Neural cell (in vitro differentiated cells): ENCODE measurements at regions not wholly inside any gene's neighbourhood (a gene's known extent, or its start where the extent isn't known, plus 50 kb on each side); places are given as distances from the start of the nearest gene placed in this dataset.

Experiments used
- H2AFZ ChIP-seq: fragments of 200-600, 300-800 bp; sonication (generic), shearing (Covaris generic); 2 replicates; pipeline ENCODE4 v1.6.0; 2014; ENCODE audit warnings: low read depth, mild to moderate bottlenecking, antibody characterized with exemption, low read length, moderate library complexity
- H3F3A ChIP-seq: fragments of 200-600 bp; shearing (Covaris generic); 2 replicates; pipeline ENCODE4 v1.6.1; 2016; ENCODE audit warnings: mild to moderate bottlenecking, moderate library complexity, mixed read lengths, antibody characterized with exemption, low read length; ENCODE audit not compliant: insufficient read depth, poor library complexity, severe bottlenecking
- H3K27ac ChIP-seq: fragments of 200-600, 300-800 bp; sonication (generic), shearing (Covaris generic); 2 replicates; pipeline ENCODE4 v1.5.1; 2014; ENCODE audit warnings: mild to moderate bottlenecking, low read length, moderate library complexity
- H3K27me3 ChIP-seq: fragments of 300-800, 200-600 bp; sonication (generic), shearing (Covaris generic); 2 replicates; pipeline ENCODE4 v1.6.0; 2014; ENCODE audit warnings: mild to moderate bottlenecking, low read depth, low read length, moderate library complexity; ENCODE audit not compliant: insufficient read depth
- H3K36me3 ChIP-seq: fragments of 300-800, 200-600 bp; sonication (generic), shearing (Covaris generic); 2 replicates; pipeline ENCODE4 v1.5.1; 2014; ENCODE audit warnings: mild to moderate bottlenecking, antibody characterized with exemption, low read length, moderate library complexity; ENCODE audit not compliant: insufficient read depth
- H3K4me2 ChIP-seq: fragments of 300-800, 200-600 bp; sonication (generic), shearing (Covaris generic); 2 replicates; pipeline ENCODE4 v1.6.0; 2014; ENCODE audit warnings: mild to moderate bottlenecking, low read length
- H3K4me3 ChIP-seq: fragments of 300-800, 200-600 bp; sonication (generic), shearing (Covaris generic); 2 replicates; pipeline ENCODE4 v1.5.1; 2014; ENCODE audit warnings: mild to moderate bottlenecking, low read length, moderate library complexity
- H3K79me2 ChIP-seq: fragments of 200-600 bp; shearing (Covaris generic); replicated peaks from 2 replicates; pipeline ENCODE4 v1.6.0; 2014; ENCODE audit warnings: mild to moderate bottlenecking, low read length, moderate library complexity; ENCODE audit not compliant: insufficient read depth
- H3K9ac ChIP-seq: fragments of 300-800, 200-600 bp; sonication (generic), shearing (Covaris generic); 2 replicates; pipeline ENCODE4 v1.6.1; 2016; ENCODE audit warnings: mild to moderate bottlenecking, low read length, mixed read lengths
- H3K9me2 ChIP-seq: fragments of 200-600 bp; shearing (Covaris generic); 2 replicates; pipeline ENCODE4 v1.6.1; 2016; ENCODE audit warnings: mild to moderate bottlenecking, low read length, mixed read lengths; ENCODE audit not compliant: insufficient read depth
- H3K9me3 ChIP-seq: fragments of 200-600, 300-800 bp; sonication (generic), shearing (Covaris generic); 2 replicates; pipeline ENCODE4 v1.6.1; 2016; ENCODE audit warnings: mild to moderate bottlenecking, mixed run types, low read length, moderate library complexity, mixed read lengths
- H4K20me1 ChIP-seq: fragments of 200-600 bp; shearing (Covaris generic); 2 replicates; pipeline ENCODE4 v1.6.1; 2016; ENCODE audit warnings: mild to moderate bottlenecking, mixed run types; ENCODE audit not compliant: insufficient read depth
- EP300 ChIP-seq: fragments of 450-650 bp; conservative IDR thresholded peaks from 2 replicates; pipeline ENCODE4 v1.6.1; 2014; ENCODE audit warnings: antibody characterized with exemption, mild to moderate bottlenecking, moderate library complexity; ENCODE audit not compliant: poor library complexity, severe bottlenecking
- EZH2 ChIP-seq: fragments of 200-600, 300-800 bp; shearing (Covaris generic), sonication (generic); IDR thresholded peaks from 2 replicates; pipeline ENCODE4 v1.6.1; 2014; ENCODE audit warnings: antibody characterized with exemption, low read length, borderline replicate concordance, mild to moderate bottlenecking; ENCODE audit not compliant: insufficient read depth, poor library complexity, severe bottlenecking
- MXI1 ChIP-seq: fragments of 450-650 bp; conservative IDR thresholded peaks from 2 replicates; pipeline ENCODE4 v1.6.1; 2014; ENCODE audit warnings: antibody characterized with exemption, mild to moderate bottlenecking; ENCODE audit not compliant: poor library complexity, severe bottlenecking
- POLR2AphosphoS5 ChIP-seq: IDR thresholded peaks from 2 replicates; pipeline ENCODE4 v1.6.1; 2012
- RAD21 ChIP-seq: fragments of 450-650 bp; conservative IDR thresholded peaks from 2 replicates; pipeline ENCODE4 v1.6.1; 2014; ENCODE audit warnings: antibody characterized with exemption, mild to moderate bottlenecking, moderate library complexity
- SMC3 ChIP-seq: fragments of 450-650 bp; conservative IDR thresholded peaks from 2 replicates; pipeline ENCODE4 v1.6.1; 2014; ENCODE audit warnings: antibody characterized with exemption, mild to moderate bottlenecking, moderate library complexity; ENCODE audit not compliant: poor library complexity
- TAF1 ChIP-seq: IDR thresholded peaks from 2 replicates; pipeline ENCODE4 v1.6.1; 2012; ENCODE audit warnings: low read depth
- TF ChIP-seq, protein P1 (sequence below): IDR thresholded peaks from 2 replicates; pipeline ENCODE4 v1.6.1; 2012; ENCODE audit warnings: borderline replicate concordance
- TF ChIP-seq, protein P2 (sequence below): fragments of 450-650 bp; IDR thresholded peaks from 2 replicates; pipeline ENCODE4 v1.5.1; 2014; ENCODE audit warnings: antibody characterized with exemption, mild to moderate bottlenecking, moderate library complexity; ENCODE audit not compliant: poor library complexity, severe bottlenecking

DNA sequence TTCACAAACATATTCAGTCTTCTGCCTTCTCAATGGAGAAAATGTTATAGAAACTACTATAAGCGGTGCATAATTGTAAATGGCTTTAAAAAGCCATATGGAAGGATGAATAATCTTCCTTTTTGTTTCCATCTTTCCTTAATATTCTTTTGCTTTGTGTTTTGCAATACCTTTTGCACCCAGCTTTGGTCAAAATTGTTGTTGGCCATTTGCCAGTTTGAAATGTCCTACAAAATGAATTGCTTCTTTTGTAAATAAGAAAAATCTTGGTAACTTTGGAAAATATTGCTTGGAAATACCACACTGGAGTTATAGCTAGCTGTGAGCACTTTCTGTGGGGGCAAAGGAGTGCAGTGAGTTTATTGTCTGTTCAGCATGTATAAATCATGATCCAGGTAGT, 93.5 kb upstream of the NR2F2 start:
- Histone ChIP-seq H3K9me2 (no peaks in the 10 kb centered on the region), H3K27ac (no peak overlapping the region), H2AFZ (no peak overlapping the region), H3K36me3 (no peaks in the 10 kb centered on the region), H3K4me2 (no peak overlapping the region), H4K20me1 (no peaks in the 10 kb centered on the region), H3K9me3 (no peaks in the 10 kb centered on the region), H3F3A (no peaks in the 10 kb centered on the region), H3K27me3 (no peaks in the 10 kb centered on the region), H3K79me2 (no peaks in the 10 kb centered on the region), H3K9ac (no peak overlapping the region), H3K4me3 (no peak overlapping the region)
- no peak for TF ChIP-seq RAD21
- TF ChIP-seq, protein P1, sequence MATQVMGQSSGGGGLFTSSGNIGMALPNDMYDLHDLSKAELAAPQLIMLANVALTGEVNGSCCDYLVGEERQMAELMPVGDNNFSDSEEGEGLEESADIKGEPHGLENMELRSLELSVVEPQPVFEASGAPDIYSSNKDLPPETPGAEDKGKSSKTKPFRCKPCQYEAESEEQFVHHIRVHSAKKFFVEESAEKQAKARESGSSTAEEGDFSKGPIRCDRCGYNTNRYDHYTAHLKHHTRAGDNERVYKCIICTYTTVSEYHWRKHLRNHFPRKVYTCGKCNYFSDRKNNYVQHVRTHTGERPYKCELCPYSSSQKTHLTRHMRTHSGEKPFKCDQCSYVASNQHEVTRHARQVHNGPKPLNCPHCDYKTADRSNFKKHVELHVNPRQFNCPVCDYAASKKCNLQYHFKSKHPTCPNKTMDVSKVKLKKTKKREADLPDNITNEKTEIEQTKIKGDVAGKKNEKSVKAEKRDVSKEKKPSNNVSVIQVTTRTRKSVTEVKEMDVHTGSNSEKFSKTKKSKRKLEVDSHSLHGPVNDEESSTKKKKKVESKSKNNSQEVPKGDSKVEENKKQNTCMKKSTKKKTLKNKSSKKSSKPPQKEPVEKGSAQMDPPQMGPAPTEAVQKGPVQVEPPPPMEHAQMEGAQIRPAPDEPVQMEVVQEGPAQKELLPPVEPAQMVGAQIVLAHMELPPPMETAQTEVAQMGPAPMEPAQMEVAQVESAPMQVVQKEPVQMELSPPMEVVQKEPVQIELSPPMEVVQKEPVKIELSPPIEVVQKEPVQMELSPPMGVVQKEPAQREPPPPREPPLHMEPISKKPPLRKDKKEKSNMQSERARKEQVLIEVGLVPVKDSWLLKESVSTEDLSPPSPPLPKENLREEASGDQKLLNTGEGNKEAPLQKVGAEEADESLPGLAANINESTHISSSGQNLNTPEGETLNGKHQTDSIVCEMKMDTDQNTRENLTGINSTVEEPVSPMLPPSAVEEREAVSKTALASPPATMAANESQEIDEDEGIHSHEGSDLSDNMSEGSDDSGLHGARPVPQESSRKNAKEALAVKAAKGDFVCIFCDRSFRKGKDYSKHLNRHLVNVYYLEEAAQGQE = no peak
- TF ChIP-seq TAF1 = no peak
- TF ChIP-seq, protein P2, sequence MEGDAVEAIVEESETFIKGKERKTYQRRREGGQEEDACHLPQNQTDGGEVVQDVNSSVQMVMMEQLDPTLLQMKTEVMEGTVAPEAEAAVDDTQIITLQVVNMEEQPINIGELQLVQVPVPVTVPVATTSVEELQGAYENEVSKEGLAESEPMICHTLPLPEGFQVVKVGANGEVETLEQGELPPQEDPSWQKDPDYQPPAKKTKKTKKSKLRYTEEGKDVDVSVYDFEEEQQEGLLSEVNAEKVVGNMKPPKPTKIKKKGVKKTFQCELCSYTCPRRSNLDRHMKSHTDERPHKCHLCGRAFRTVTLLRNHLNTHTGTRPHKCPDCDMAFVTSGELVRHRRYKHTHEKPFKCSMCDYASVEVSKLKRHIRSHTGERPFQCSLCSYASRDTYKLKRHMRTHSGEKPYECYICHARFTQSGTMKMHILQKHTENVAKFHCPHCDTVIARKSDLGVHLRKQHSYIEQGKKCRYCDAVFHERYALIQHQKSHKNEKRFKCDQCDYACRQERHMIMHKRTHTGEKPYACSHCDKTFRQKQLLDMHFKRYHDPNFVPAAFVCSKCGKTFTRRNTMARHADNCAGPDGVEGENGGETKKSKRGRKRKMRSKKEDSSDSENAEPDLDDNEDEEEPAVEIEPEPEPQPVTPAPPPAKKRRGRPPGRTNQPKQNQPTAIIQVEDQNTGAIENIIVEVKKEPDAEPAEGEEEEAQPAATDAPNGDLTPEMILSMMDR = no peak
- TF ChIP-seq SMC3 = no peak
- no peak for TF ChIP-seq EP300
- no peak for TF ChIP-seq MXI1
- TF ChIP-seq POLR2AphosphoS5 = no peak
- TF ChIP-seq EZH2 = no peak

DNA sequence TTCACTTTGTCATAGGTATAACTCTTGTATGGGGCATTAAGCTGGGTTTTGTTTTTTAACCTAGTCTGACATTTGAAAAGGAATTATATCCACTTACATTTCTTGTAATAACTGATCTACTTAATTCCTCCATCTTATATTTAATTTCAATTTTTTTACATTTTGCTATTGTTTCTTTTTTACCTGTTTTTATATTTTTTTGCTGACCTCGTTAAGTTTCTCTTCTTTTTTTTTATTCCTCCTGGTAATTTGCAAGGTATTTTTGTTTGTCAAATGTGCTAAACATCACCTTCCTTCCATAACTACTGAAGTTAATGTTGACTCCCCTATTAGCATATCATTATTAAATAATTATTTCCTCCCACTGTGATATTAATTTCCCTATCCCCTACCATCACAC, 87.7 kb upstream of the NR2F2 start:
- H3K27ac ChIP-seq = no peak overlapping the region
- H3F3A ChIP-seq = no peaks in the 10 kb centered on the region
- no peaks in the 10 kb centered on the region for H4K20me1 ChIP-seq
- no peaks in the 10 kb centered on the region for H3K79me2 ChIP-seq
- no peaks in the 10 kb centered on the region for H3K9me3 ChIP-seq
- H3K27me3 ChIP-seq = no peaks in the 10 kb centered on the region
- TF ChIP-seq SMC3 (no peak), RAD21 (no peak), EZH2 (no peak), MXI1 (no peak), POLR2AphosphoS5 (no peak), EP300 (no peak), TAF1 (no peak)
- TF ChIP-seq, protein P1 = no peak
- TF ChIP-seq, protein P2 = no peak
- no peak overlapping the region for H3K4me2 ChIP-seq
- no peaks in the 10 kb centered on the region for H3K9me2 ChIP-seq
- H2AFZ ChIP-seq = no peak overlapping the region
- H3K4me3 ChIP-seq = no peak overlapping the region
- H3K36me3 ChIP-seq = no peaks in the 10 kb centered on the region
- no peak overlapping the region for H3K9ac ChIP-seq
